ENCODE measurements at regions not wholly inside any gene's neighbourhood (a gene's known extent, or its start where the extent isn't known, plus 50 kb on each side); places are given as distances from the start of the nearest gene placed in this dataset.
"Not testable (repeated sequence)": the region's sequence is repeated elsewhere in the genome, so short reads cannot be mapped to it uniquely, and the experiment has no call there.

- H3K27me3 Mint-ChIP-seq (ENCODE audit: low read depth), result no peaks in the 10 kb centered on the region
- peak overlapping the region; percentile 31; the same call in 1 of the 2 replicates for H3K27ac Mint-ChIP-seq
- DNase-seq (ENCODE audit: low spot score) (no peak), ATAC-seq (no peak)
- ChIA-PET POLR2A (interaction anchor here (0.6 kb wide), 1 partner anchor 835 kb away, joined by 4 read pairs; no protein-coding TSS in a partner anchor), CTCF (no interaction called here)
- peaks cover 21% of the 10 kb centered on the region for H3K4me1 Mint-ChIP-seq
- no peak for TF ChIP-seq JAZF1 (CRISPR knock-in tag; IDR thresholded peaks at IDR 0.05)
- no peak for TF ChIP-seq EMX1 (CRISPR knock-in tag; IDR thresholded peaks at IDR 0.05)
- no peak for TF ChIP-seq CREB1 (CRISPR knock-in tag; IDR thresholded peaks at IDR 0.05)
- no peak for TF ChIP-seq CDX4 (CRISPR knock-in tag; IDR thresholded peaks at IDR 0.05; ENCODE audit: borderline replicate concordance)
- H3K4me3 Mint-ChIP-seq, result no peak overlapping the region
- H3K36me3 Mint-ChIP-seq, result no peaks in the 10 kb centered on the region
- peaks cover 5% of the 10 kb centered on the region for H3K9me3 Mint-ChIP-seq
These were observed 169.4 kb upstream of the ZNF385D start for GRCh38 chr3:21920421-21920861.

DNA sequence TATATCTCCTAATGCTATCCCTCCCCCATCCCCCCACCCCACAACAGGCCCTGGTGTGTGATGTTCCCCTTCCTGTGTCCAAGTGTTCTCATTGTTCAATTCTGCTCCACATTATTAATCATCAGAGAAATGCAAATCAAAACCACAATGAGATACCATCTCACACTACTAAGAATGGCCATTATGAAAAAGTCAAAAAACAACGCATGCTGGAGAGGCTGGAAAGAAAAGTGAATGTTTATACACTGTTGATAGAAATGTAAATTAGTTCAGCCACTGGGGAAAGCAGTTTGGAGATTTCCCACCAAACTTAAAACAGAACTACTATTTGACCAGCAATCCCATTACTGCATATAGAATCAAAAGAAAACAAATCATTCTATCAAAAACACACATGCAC lies 172.1 kb upstream of the ZNF385D start:
- H3K4me3 Mint-ChIP-seq; H3K27ac Mint-ChIP-seq; POLR2A ChIA-PET; H3K36me3 Mint-ChIP-seq; CTCF ChIA-PET; H3K27me3 Mint-ChIP-seq (ENCODE audit: low read depth); ATAC-seq; H3K9me3 Mint-ChIP-seq; DNase-seq (ENCODE audit: low spot score): not testable (repeated sequence)
- peaks cover 20% of the 10 kb centered on the region for H3K4me1 Mint-ChIP-seq

GRCh38 chr3:21927261-21927660 lies 176.3 kb upstream of the ZNF385D start:
- DNase-seq (ENCODE audit: low spot score) (no peak), ATAC-seq (no peak)
- ChIA-PET CTCF (no interaction called here), POLR2A (no interaction called here)
- Mint-ChIP-seq H3K4me1 (no peaks in the 10 kb centered on the region), H3K4me3 (no peak overlapping the region), H3K36me3 (no peaks in the 10 kb centered on the region), H3K27ac (no peak overlapping the region), H3K9me3 (peaks cover 9% of the 10 kb centered on the region), H3K27me3 (ENCODE audit: low read depth) (no peaks in the 10 kb centered on the region)
- no peak for TF ChIP-seq NR2C2 (CRISPR knock-in tag; IDR thresholded peaks at IDR 0.05)
- no peak for TF ChIP-seq CDX4 (CRISPR knock-in tag; IDR thresholded peaks at IDR 0.05; ENCODE audit: borderline replicate concordance)
- TF ChIP-seq ERG (CRISPR knock-in tag; IDR thresholded peaks at IDR 0.05), result no peak
- TF ChIP-seq ZNF671 (CRISPR knock-in tag; IDR thresholded peaks at IDR 0.05), result no peak
- no peak for TF ChIP-seq TEAD1 (CRISPR knock-in tag; IDR thresholded peaks at IDR 0.05)
- no peak for TF ChIP-seq PRDM15 (CRISPR knock-in tag; IDR thresholded peaks at IDR 0.05)
- TF ChIP-seq GRHL2 (CRISPR knock-in tag; IDR thresholded peaks at IDR 0.05; ENCODE audit: insufficient replicate concordance, severe bottlenecking), result no peak
- TF ChIP-seq JAZF1 (CRISPR knock-in tag; IDR thresholded peaks at IDR 0.05), result no peak
- TF ChIP-seq EMX1 (CRISPR knock-in tag; IDR thresholded peaks at IDR 0.05), result no peak
- TF ChIP-seq, protein P1, sequence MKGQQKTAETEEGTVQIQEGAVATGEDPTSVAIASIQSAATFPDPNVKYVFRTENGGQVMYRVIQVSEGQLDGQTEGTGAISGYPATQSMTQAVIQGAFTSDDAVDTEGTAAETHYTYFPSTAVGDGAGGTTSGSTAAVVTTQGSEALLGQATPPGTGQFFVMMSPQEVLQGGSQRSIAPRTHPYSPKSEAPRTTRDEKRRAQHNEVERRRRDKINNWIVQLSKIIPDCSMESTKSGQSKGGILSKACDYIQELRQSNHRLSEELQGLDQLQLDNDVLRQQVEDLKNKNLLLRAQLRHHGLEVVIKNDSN (CRISPR knock-in tag; IDR thresholded peaks at IDR 0.05), result no peak
- no peak for TF ChIP-seq ELF4 (CRISPR knock-in tag; IDR thresholded peaks at IDR 0.05; ENCODE audit: low read depth)
- no peak for TF ChIP-seq ZNF138 (CRISPR knock-in tag; conservative IDR thresholded peaks at IDR 0.05)
- TF ChIP-seq, protein P2, sequence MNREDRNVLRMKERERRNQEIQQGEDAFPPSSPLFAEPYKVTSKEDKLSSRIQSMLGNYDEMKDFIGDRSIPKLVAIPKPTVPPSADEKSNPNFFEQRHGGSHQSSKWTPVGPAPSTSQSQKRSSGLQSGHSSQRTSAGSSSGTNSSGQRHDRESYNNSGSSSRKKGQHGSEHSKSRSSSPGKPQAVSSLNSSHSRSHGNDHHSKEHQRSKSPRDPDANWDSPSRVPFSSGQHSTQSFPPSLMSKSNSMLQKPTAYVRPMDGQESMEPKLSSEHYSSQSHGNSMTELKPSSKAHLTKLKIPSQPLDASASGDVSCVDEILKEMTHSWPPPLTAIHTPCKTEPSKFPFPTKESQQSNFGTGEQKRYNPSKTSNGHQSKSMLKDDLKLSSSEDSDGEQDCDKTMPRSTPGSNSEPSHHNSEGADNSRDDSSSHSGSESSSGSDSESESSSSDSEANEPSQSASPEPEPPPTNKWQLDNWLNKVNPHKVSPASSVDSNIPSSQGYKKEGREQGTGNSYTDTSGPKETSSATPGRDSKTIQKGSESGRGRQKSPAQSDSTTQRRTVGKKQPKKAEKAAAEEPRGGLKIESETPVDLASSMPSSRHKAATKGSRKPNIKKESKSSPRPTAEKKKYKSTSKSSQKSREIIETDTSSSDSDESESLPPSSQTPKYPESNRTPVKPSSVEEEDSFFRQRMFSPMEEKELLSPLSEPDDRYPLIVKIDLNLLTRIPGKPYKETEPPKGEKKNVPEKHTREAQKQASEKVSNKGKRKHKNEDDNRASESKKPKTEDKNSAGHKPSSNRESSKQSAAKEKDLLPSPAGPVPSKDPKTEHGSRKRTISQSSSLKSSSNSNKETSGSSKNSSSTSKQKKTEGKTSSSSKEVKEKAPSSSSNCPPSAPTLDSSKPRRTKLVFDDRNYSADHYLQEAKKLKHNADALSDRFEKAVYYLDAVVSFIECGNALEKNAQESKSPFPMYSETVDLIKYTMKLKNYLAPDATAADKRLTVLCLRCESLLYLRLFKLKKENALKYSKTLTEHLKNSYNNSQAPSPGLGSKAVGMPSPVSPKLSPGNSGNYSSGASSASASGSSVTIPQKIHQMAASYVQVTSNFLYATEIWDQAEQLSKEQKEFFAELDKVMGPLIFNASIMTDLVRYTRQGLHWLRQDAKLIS (CRISPR knock-in tag; IDR thresholded peaks at IDR 0.05; ENCODE audit: borderline replicate concordance), result no peak
- no peak for TF ChIP-seq ETV6 (CRISPR knock-in tag; IDR thresholded peaks at IDR 0.05)
- TF ChIP-seq ZBTB21 (CRISPR knock-in tag; IDR thresholded peaks at IDR 0.05; ENCODE audit: borderline replicate concordance), result no peak

Measured in WTC11 (cell line).